Glutamatergic neuron (in vitro differentiated cells): ENCODE measurements at regions not wholly inside any gene's neighbourhood (a gene's known extent, or its start where the extent isn't known, plus 50 kb on each side); places are given as distances from the start of the nearest gene placed in this dataset.

Experiments
- DNase-seq: peaks from one replicate; pipeline ENCODE4 v3.0.0; 2022
- H3K27ac Mint-ChIP-seq: one replicate; pipeline ENCODE4 v1.8.0; 2020; ENCODE audit warnings: mild to moderate bottlenecking, mixed read lengths, inconsistent platforms; ENCODE audit not compliant: unreplicated experiment
- H3K27me3 Mint-ChIP-seq: one replicate; pipeline ENCODE4 v1.8.0; 2020; ENCODE audit warnings: mild to moderate bottlenecking, moderate library complexity, mixed read lengths, inconsistent platforms; ENCODE audit not compliant: unreplicated experiment
- H3K36me3 Mint-ChIP-seq: one replicate; pipeline ENCODE4 v1.8.0; 2020; ENCODE audit warnings: mild to moderate bottlenecking, mixed read lengths, inconsistent platforms; ENCODE audit not compliant: unreplicated experiment
- H3K4me1 Mint-ChIP-seq: one replicate; pipeline ENCODE4 v1.8.0; 2020; ENCODE audit warnings: mild to moderate bottlenecking, low read depth, mixed read lengths, inconsistent platforms; ENCODE audit not compliant: unreplicated experiment
- H3K4me3 Mint-ChIP-seq: one replicate; pipeline ENCODE4 v1.8.0; 2020; ENCODE audit warnings: mild to moderate bottlenecking, mixed read lengths, inconsistent platforms; ENCODE audit not compliant: unreplicated experiment
- H3K9me3 Mint-ChIP-seq: one replicate; pipeline ENCODE4 v1.8.0; 2020; ENCODE audit warnings: mild to moderate bottlenecking, moderate library complexity, mixed read lengths, inconsistent platforms; ENCODE audit not compliant: unreplicated experiment
- TF ChIP-seq, protein P1 (sequence below): fragments of 200-600 bp; sonication (generic); IDR thresholded peaks from one replicate; pipeline ENCODE4 v1.5.0; 2021; ENCODE audit not compliant: partially characterized antibody, unreplicated experiment

DNA sequence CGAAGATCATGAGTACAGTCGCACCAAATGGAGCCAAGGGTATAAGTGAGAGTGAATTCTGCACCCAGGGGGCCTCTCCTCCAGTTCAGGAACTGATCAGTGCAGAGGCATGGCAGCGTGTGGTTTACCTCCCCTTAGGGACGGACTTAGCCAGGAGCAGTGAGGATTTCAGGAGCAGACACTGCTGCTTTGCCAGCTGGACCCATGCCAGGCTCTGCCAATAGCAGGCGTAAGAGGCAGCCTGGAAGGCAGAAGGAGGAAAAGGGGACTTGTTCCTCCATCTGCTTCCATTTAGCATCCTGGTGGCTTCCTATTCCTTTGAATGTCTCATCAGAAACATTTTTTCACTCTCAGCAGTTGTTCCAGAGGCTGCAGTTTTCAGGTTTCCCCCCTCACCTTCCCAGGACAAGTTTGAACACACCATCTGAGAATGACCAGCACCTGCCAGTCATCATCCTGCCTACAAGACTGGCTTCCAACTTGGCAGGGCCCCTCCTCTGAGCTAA is 137.0 kb upstream of the LMNTD1 start:
- no peak for DNase-seq
- Mint-ChIP-seq H3K36me3 (peaks cover 4% of the 10 kb centered on the region), H3K27ac (no peak overlapping the region), H3K4me3 (no peak overlapping the region), H3K9me3 (peaks cover 4% of the 10 kb centered on the region), H3K4me1 (no peaks in the 10 kb centered on the region), H3K27me3 (peaks cover 3% of the 10 kb centered on the region)
- TF ChIP-seq, protein P1, sequence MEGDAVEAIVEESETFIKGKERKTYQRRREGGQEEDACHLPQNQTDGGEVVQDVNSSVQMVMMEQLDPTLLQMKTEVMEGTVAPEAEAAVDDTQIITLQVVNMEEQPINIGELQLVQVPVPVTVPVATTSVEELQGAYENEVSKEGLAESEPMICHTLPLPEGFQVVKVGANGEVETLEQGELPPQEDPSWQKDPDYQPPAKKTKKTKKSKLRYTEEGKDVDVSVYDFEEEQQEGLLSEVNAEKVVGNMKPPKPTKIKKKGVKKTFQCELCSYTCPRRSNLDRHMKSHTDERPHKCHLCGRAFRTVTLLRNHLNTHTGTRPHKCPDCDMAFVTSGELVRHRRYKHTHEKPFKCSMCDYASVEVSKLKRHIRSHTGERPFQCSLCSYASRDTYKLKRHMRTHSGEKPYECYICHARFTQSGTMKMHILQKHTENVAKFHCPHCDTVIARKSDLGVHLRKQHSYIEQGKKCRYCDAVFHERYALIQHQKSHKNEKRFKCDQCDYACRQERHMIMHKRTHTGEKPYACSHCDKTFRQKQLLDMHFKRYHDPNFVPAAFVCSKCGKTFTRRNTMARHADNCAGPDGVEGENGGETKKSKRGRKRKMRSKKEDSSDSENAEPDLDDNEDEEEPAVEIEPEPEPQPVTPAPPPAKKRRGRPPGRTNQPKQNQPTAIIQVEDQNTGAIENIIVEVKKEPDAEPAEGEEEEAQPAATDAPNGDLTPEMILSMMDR = no peak

DNA sequence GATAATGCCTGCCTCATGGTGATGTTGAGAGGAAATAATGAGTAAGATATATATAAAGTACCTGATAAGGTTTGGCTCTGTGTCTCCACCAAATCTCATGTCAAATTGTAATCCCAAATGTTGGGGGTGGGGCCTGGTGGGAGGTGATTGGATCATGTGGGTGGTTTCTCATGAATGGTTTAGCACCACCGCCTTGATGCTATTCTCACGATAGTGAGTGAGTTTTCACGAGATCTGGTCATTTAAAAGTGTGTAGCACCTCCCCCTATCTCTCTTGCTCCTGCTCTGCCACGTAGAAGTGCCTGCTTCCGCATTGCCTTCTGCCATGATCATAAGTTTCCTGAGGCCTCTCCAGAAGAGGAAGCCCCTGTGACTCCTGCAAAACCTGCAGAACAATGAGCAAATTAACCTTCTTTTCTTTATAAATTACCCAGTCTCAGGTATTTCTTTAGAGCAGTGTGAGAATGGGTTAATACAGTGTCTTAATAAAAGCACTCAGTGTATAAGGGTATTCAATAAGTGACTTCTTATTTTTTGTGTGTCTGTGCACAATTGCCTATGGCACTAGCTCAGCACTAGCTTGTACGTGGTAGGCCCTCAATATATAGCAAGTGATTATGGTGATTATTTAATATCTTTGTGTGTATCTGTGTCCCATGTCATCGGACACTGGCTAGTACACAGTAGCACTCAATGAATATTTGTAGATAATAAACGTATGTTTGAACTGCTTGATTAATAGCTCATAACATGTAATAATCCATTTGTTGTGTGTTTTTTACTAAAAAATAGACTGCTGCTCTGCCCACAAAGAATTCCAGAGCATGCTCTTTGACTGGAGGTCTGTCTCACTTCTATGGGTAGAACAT is 138.1 kb upstream of the LMNTD1 start:
- Mint-ChIP-seq H3K4me3 (no peak overlapping the region), H3K27me3 (peaks cover 3% of the 10 kb centered on the region), H3K36me3 (peaks cover 4% of the 10 kb centered on the region), H3K4me1 (no peaks in the 10 kb centered on the region), H3K9me3 (peaks cover 4% of the 10 kb centered on the region), H3K27ac (no peak overlapping the region)
- DNase-seq = no peak
- TF ChIP-seq, protein P1 = no peak

DNA sequence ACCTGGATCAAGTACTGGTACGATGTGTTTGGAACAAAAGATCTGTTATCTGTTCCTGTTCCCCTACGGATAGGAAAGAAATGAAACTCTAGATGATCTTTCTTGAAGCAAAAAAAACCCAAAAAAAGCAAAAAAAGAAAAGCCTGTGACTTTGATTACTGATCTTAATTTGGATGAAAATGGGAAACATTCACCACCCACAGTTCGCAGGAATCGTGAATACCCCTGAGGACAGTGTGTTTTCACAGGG is 138.7 kb upstream of the LMNTD1 start:
- H3K36me3 Mint-ChIP-seq = peaks cover 4% of the 10 kb centered on the region
- H3K4me1 Mint-ChIP-seq = no peaks in the 10 kb centered on the region
- H3K27ac Mint-ChIP-seq = no peak overlapping the region
- peaks cover 4% of the 10 kb centered on the region for H3K9me3 Mint-ChIP-seq
- no peak for DNase-seq
- H3K4me3 Mint-ChIP-seq = no peak overlapping the region
- peaks cover 3% of the 10 kb centered on the region for H3K27me3 Mint-ChIP-seq
- TF ChIP-seq, protein P1 = no peak

DNA sequence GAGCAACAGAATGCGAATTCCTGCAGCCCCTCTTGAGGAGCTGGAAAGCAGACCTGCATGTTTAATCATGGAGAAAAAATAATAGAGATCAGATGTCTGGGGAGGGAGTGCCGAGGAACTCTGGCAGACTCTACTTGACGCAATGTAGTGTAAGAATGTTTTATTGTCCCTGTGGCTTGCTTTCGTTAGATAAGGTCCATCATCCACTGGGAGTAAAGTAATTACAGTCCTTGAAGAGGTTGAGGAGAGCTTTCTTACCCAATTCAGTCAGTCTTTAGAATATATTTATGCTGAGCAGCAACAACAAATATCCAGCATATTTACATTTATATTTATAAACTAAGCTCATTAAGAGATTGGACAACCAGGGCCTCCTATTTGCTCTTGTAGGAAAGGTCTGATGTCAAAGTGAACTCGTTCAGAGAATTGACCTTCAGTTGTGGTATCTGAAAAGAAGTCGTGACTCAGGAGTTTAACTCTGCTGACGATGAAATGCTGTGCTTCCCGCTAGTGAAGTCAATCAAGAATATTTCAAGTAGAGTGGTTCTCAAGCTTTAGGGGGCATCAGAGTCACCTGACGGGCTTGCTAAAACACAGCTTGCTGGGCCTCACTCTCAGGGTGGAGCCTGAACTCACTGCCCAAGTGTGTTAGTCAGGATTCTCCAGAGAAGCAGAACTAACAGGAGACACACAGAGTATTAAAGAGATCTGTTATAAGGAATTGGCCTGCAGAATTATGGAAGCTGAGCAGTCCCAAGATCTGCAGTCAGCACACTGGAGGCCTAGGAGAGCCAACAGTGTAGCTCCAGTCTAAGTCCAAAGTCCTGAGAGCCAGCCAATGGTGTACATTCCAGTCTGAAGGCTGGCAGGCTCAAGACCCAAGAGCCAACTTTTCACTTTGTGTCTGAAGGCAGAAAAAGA is 139.3 kb upstream of the LMNTD1 start:
- Mint-ChIP-seq H3K27ac (no peak overlapping the region), H3K9me3 (peaks cover 3% of the 10 kb centered on the region), H3K4me3 (no peak overlapping the region)

More for the DNA sequence above, 139.3 kb upstream of the LMNTD1 start:
- TF ChIP-seq, protein P1 = no peak
- H3K27me3 Mint-ChIP-seq = peaks cover 1% of the 10 kb centered on the region
- no peaks in the 10 kb centered on the region for H3K4me1 Mint-ChIP-seq
- DNase-seq = no peak
- H3K36me3 Mint-ChIP-seq = peaks cover 1% of the 10 kb centered on the region
